ENCODE measurements at regions not wholly inside any gene's neighbourhood (a gene's known extent, or its start where the extent isn't known, plus 50 kb on each side); places are given as distances from the start of the nearest gene placed in this dataset.
A peak's percentile ranks its signal among the peaks of the same experiment; 100 is the strongest.

DNA sequence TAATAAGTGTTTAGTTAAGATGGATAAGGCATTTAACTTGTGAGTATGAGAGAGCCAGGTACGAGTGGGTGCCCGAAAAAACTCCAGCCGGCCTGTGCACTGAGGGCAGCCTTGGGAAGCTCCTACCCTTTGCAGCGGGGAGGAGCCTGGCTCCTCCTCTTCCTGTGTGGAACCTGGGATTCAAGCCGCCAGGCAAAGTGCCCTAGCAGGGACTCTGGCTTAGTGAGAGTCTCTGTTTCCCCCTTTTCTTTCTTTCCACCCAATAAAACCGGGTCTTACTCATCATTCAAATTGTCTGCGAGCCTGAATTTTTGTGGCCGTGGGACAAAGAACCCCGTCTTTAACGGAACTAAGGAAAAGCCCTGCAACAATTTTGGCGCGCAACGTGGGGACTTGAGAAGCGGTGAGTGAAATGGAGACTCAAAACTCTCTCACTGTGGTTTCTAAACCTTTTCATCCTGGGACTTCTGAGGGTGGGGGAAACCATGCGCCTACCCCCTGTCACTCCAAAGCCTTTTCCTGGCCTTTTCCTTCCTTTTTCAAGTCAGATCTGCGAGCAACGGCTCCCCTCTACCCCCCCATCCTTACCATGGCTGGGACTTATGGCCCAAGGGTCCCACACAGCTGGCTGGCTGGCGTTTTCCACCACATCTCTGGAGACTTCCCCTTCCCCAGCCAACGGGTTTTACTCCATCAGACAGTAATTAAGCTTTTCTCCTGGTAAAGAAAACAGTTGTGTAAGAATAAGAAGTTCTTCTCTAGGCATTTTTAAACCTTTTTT lies 535.7 kb upstream of the ACO1 start (continued):
- TF ChIP-seq ZNF598 (CRISPR knock-in tag; IDR thresholded peaks at IDR 0.05; ENCODE audit: borderline replicate concordance) (no peak), TP53 (CRISPR knock-in tag; conservative IDR thresholded peaks at IDR 0.05) (no peak), ZFAT (CRISPR knock-in tag; conservative IDR thresholded peaks at IDR 0.05) (no peak), ZSCAN25 (CRISPR knock-in tag; IDR thresholded peaks at IDR 0.05) (no peak), GZF1 (CRISPR knock-in tag; IDR thresholded peaks at IDR 0.05) (no peak), TBL1XR1 (IDR thresholded peaks at IDR 0.05; ENCODE audit: borderline replicate concordance, low read length, partially characterized antibody) (no peak), ZNF569 (CRISPR knock-in tag; IDR thresholded peaks at IDR 0.05; ENCODE audit: borderline replicate concordance) (no peak), CREM (IDR thresholded peaks at IDR 0.05) (no peak), CREM (CRISPR knock-in tag; IDR thresholded peaks at IDR 0.05) (no peak), ZIK1 (CRISPR knock-in tag; IDR thresholded peaks at IDR 0.05; ENCODE audit: borderline replicate concordance, low read depth) (no peak), NFIB (CRISPR knock-in tag; IDR thresholded peaks at IDR 0.05; ENCODE audit: borderline replicate concordance) (no peak), EED (CRISPR knock-in tag; IDR thresholded peaks at IDR 0.05) (no peak), GLI4 (CRISPR knock-in tag; IDR thresholded peaks at IDR 0.05; ENCODE audit: borderline replicate concordance) (no peak)
- TF ChIP-seq, protein P1, sequence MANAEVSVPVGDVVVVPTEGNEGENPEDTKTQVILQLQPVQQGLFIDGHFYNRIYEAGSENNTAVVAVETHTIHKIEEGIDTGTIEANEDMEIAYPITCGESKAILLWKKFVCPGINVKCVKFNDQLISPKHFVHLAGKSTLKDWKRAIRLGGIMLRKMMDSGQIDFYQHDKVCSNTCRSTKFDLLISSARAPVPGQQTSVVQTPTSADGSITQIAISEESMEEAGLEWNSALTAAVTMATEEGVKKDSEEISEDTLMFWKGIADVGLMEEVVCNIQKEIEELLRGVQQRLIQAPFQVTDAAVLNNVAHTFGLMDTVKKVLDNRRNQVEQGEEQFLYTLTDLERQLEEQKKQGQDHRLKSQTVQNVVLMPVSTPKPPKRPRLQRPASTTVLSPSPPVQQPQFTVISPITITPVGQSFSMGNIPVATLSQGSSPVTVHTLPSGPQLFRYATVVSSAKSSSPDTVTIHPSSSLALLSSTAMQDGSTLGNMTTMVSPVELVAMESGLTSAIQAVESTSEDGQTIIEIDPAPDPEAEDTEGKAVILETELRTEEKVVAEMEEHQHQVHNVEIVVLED (CRISPR knock-in tag; IDR thresholded peaks at IDR 0.05; ENCODE audit: borderline replicate concordance), result no peak
- TF ChIP-seq, protein P2, sequence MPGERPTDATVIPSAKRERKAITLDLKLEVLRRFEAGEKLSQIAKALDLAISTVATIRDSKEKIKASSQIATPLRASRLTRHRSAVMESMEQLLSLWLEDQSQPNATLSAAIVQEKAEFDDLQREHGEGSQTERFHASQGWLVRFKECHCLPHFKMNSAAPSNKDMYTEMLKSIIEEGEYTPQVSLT (CRISPR knock-in tag; IDR thresholded peaks at IDR 0.05; ENCODE audit: borderline replicate concordance, low read depth), result no peak
- TF ChIP-seq, protein P3, sequence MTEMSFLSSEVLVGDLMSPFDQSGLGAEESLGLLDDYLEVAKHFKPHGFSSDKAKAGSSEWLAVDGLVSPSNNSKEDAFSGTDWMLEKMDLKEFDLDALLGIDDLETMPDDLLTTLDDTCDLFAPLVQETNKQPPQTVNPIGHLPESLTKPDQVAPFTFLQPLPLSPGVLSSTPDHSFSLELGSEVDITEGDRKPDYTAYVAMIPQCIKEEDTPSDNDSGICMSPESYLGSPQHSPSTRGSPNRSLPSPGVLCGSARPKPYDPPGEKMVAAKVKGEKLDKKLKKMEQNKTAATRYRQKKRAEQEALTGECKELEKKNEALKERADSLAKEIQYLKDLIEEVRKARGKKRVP (CRISPR knock-in tag; IDR thresholded peaks at IDR 0.05), result no peak
- TF ChIP-seq, protein P4, sequence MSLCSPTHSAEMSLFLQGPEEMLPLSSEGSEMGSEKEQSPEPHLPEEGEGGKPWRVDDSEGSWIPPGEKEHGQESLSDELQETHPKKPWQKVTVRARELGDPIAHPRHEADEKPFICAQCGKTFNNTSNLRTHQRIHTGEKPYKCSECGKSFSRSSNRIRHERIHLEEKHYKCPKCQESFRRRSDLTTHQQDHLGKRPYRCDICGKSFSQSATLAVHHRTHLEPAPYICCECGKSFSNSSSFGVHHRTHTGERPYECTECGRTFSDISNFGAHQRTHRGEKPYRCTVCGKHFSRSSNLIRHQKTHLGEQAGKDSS (CRISPR knock-in tag; IDR thresholded peaks at IDR 0.05; ENCODE audit: borderline replicate concordance, low read depth), result no peak
- TF ChIP-seq, protein P5, sequence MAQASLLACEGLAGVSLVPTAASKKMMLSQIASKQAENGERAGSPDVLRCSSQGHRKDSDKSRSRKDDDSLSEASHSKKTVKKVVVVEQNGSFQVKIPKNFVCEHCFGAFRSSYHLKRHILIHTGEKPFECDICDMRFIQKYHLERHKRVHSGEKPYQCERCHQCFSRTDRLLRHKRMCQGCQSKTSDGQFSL (CRISPR knock-in tag; IDR thresholded peaks at IDR 0.05), result peak; percentile 95
- TF ChIP-seq, protein P6, sequence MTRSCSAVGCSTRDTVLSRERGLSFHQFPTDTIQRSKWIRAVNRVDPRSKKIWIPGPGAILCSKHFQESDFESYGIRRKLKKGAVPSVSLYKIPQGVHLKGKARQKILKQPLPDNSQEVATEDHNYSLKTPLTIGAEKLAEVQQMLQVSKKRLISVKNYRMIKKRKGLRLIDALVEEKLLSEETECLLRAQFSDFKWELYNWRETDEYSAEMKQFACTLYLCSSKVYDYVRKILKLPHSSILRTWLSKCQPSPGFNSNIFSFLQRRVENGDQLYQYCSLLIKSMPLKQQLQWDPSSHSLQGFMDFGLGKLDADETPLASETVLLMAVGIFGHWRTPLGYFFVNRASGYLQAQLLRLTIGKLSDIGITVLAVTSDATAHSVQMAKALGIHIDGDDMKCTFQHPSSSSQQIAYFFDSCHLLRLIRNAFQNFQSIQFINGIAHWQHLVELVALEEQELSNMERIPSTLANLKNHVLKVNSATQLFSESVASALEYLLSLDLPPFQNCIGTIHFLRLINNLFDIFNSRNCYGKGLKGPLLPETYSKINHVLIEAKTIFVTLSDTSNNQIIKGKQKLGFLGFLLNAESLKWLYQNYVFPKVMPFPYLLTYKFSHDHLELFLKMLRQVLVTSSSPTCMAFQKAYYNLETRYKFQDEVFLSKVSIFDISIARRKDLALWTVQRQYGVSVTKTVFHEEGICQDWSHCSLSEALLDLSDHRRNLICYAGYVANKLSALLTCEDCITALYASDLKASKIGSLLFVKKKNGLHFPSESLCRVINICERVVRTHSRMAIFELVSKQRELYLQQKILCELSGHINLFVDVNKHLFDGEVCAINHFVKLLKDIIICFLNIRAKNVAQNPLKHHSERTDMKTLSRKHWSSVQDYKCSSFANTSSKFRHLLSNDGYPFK (CRISPR knock-in tag; IDR thresholded peaks at IDR 0.05; ENCODE audit: borderline replicate concordance), result no peak
- TF ChIP-seq, protein P7, sequence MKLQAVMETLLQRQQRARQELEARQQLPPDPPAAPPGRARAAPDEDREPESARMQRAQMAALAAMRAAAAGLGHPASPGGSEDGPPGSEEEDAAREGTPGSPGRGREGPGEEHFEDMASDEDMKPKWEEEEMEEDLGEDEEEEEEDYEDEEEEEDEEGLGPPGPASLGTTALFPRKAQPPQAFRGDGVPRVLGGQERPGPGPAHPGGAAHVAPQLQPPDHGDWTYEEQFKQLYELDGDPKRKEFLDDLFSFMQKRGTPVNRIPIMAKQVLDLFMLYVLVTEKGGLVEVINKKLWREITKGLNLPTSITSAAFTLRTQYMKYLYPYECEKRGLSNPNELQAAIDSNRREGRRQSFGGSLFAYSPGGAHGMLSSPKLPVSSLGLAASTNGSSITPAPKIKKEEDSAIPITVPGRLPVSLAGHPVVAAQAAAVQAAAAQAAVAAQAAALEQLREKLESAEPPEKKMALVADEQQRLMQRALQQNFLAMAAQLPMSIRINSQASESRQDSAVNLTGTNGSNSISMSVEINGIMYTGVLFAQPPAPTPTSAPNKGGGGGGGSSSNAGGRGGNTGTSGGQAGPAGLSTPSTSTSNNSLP (IDR thresholded peaks at IDR 0.05; ENCODE audit: low read depth, low read length), result no peak
